ENCODE measurements at regions not wholly inside any gene's neighbourhood (a gene's known extent, or its start where the extent isn't known, plus 50 kb on each side); places are given as distances from the start of the nearest gene placed in this dataset.

DNA sequence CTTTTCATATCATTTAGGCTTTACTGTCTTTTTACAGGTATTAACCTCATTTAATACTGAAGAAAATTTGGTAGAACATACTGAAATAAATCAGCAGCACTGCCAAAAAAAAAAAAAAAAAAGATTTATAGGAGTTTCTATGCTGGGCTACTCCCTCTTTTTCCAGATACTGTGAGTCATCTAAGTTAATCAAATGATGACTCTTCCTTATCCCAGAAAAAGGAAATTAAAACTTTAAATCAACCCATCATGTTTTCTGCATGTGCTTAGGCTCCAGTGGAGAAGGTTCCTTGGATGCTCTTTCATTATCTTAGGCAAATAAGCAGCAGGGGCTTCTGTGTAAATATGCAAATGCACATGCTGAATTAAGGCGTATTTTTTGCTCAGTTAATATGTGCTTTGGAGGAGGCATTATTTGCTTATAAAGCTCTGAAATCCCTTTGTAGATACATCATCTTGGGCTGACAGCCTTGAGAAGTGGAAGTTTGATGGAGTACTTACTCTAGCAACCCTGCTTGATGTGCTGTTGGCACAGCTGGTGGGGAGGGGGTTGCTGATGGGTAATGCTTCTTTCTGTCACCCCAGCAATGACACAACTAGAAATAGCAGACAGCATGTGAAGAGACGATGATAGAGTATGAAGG, 136.1 kb downstream of the C4orf33 start:
- DNase-seq (ENCODE audit: low spot score): no peak
- ChIA-PET CTCF (no interaction called here), POLR2A (ENCODE audit: low non-redundant PET) (no interaction called here)
- no peak overlapping the region for H3K27ac ChIP-seq
- TF ChIP-seq, protein P1, sequence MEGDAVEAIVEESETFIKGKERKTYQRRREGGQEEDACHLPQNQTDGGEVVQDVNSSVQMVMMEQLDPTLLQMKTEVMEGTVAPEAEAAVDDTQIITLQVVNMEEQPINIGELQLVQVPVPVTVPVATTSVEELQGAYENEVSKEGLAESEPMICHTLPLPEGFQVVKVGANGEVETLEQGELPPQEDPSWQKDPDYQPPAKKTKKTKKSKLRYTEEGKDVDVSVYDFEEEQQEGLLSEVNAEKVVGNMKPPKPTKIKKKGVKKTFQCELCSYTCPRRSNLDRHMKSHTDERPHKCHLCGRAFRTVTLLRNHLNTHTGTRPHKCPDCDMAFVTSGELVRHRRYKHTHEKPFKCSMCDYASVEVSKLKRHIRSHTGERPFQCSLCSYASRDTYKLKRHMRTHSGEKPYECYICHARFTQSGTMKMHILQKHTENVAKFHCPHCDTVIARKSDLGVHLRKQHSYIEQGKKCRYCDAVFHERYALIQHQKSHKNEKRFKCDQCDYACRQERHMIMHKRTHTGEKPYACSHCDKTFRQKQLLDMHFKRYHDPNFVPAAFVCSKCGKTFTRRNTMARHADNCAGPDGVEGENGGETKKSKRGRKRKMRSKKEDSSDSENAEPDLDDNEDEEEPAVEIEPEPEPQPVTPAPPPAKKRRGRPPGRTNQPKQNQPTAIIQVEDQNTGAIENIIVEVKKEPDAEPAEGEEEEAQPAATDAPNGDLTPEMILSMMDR (conservative IDR thresholded peaks at IDR 0.05; ENCODE audit: low read depth): no peak

DNA sequence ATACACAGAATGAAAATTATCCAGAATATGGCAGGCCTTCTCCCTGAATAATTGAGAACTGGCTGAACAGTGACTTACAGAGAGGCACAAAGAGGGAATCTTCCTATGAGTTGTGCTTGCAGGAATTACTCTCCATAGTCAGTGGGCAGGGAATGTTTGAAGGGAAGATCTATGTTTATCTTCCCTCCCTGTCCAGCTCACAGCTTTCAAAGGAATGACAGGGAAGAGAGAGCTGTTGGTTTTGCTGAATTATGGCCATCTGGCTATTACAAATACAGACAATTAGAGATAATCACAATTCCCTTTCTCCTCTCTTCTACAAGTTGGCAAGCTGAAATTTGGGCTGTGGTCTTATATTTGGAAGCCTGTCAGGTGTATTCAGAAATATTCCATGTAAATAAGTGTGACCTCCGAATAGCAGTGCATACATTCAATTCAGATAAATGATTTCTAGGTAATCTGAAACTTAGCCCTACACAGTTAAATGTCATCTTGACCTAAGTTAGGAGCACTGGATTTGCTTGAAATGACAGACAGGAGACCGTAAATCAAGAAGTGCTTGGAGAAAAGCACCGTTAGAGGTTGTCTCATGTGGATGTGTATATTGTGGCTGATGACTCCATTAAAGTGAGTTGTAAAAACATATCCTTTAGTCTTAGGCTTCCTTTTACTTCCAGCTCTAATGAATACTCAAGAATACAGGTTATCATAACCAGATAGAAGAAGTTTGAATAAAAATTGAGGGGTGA, 136.8 kb downstream of the C4orf33 start:
- DNase-seq (ENCODE audit: low spot score): no peak
- POLR2A ChIA-PET (ENCODE audit: low non-redundant PET): no interaction called here
- TF ChIP-seq, protein P1 (conservative IDR thresholded peaks at IDR 0.05; ENCODE audit: low read depth): no peak
- CTCF ChIA-PET: interaction anchor here (0.6 kb wide), 1 partner anchor 1096 kb away, joined by 3 read pairs; no protein-coding TSS in a partner anchor
- no peak overlapping the region for H3K27ac ChIP-seq

DNA sequence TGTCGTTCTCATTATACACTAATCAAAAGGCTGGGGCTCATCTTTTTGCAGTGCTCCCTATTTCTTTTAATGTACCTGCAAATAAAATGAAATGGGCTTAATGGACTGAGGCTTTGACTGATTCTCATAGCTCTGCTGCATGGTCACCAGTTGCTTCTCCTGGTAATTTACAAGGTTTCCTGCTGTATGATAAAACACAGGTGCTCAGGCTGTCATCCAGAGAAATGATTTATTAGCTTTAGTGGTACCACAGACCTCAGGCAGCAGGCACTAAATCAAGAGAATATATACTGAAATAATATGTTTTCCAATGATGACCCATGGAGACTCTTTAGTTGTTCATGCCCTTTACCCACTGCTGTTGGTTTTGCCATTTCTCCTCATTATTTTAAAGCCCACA, 137.7 kb downstream of the C4orf33 start:
- no peak overlapping the region for H3K27ac ChIP-seq
- CTCF ChIA-PET: interaction anchor here (0.6 kb wide), 1 partner anchor 1095 kb away, joined by 3 read pairs; no protein-coding TSS in a partner anchor
- TF ChIP-seq, protein P1 (conservative IDR thresholded peaks at IDR 0.05; ENCODE audit: low read depth): no peak
- POLR2A ChIA-PET (ENCODE audit: low non-redundant PET): no interaction called here
- no peak for DNase-seq (ENCODE audit: low spot score)

DNA sequence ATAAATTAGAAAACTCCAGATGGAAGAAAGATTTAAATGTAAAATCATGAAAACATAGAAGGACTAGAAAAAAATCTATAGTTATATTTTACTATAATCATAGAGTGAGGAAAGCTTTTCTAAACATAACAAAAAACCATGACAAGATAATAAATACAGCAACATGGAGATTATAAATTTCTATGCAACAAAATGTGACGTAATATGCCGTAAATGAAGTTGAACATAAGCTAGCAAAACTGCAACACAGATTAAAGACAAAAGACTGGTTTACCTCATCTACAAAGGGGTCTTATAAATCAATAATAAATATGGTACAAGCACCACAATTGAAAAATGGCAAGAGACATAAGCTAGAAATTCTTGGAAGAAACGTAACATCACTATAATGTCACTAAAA, 140.4 kb downstream of the C4orf33 start:
- no peak for DNase-seq (ENCODE audit: low spot score)
- ChIA-PET CTCF (interaction anchor here (0.6 kb wide), 2 partner anchors 32 to 97 kb away, joined by 3 read pairs; no protein-coding TSS in a partner anchor), POLR2A (ENCODE audit: low non-redundant PET) (no interaction called here)
- TF ChIP-seq, protein P1 (conservative IDR thresholded peaks at IDR 0.05; ENCODE audit: low read depth): no peak
- H3K27ac ChIP-seq: no peak overlapping the region

DNA sequence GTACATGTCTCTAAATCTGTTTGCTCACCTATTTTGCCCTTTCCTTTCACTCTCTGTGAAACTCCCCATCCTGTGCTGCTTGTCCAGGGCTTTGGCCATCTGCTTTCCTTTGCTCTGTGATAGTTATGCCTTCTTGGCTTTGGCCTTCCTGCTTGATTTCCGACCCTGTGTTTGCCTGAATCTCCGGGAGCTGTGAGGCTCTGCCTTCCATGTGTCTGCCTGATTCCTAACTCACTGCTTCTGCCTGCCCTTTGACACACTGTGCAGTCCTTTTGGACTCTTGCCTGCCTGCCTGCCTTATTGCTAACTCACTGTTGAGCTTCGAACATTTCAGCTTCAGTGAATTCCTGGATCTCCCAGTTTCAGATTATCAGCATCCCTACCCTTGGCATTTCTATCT, 143.1 kb downstream of the C4orf33 start:
- TF ChIP-seq, protein P1 (conservative IDR thresholded peaks at IDR 0.05; ENCODE audit: low read depth): no peak
- ChIA-PET POLR2A (ENCODE audit: low non-redundant PET) (no interaction called here), CTCF (no interaction called here)
- DNase-seq (ENCODE audit: low spot score): no peak
- no peak overlapping the region for H3K27ac ChIP-seq

DNA sequence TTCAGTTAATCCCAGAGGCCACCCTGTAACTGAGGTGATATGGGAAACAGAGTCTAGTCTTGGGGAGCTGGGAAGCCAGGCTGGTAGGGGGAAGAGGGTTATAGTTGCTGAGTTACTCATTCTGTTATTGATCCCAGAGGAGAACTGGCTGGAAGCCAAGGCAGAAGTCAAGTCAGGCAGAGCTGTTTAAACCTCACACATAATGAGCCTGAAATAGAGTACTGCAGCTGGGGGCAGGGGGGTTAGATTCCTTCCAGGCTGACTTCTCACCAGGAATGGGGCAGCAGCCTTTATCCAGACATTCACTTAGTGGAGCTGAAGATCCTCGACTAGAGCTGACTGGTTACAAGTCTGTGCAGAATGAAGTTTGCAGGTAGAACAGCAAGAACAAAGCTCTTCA, 144.9 kb downstream of the C4orf33 start:
- CTCF ChIA-PET: interaction anchor here (0.6 to 0.7 kb wide), 2 partner anchors 91 to 776 kb away, joined by 3 read pairs; no protein-coding TSS in a partner anchor
- POLR2A ChIA-PET (ENCODE audit: low non-redundant PET): no interaction called here
- H3K27ac ChIP-seq: no peak overlapping the region
- no peak for DNase-seq (ENCODE audit: low spot score)
- TF ChIP-seq, protein P1 (conservative IDR thresholded peaks at IDR 0.05; ENCODE audit: low read depth): no peak
